ENCODE measurements at regions not wholly inside any gene's neighbourhood (a gene's known extent, or its start where the extent isn't known, plus 50 kb on each side); places are given as distances from the start of the nearest gene placed in this dataset.

GRCh38 chr1:207970329-207971233 lies 59.7 kb upstream of the CD34 start:
- no peak for TF ChIP-seq CTCF (IDR thresholded peaks at IDR 0.05 in 4 of 5, conservative IDR thresholded peaks at IDR 0.05 in 1 of 5)
- TF ChIP-seq POLR2A (IDR thresholded peaks at IDR 0.05): no peak

Data from gastrocnemius medialis (tissue), 4 donors.